ENCODE measurements at regions not wholly inside any gene's neighbourhood (a gene's known extent, or its start where the extent isn't known, plus 50 kb on each side); places are given as distances from the start of the nearest gene placed in this dataset.

DNA sequence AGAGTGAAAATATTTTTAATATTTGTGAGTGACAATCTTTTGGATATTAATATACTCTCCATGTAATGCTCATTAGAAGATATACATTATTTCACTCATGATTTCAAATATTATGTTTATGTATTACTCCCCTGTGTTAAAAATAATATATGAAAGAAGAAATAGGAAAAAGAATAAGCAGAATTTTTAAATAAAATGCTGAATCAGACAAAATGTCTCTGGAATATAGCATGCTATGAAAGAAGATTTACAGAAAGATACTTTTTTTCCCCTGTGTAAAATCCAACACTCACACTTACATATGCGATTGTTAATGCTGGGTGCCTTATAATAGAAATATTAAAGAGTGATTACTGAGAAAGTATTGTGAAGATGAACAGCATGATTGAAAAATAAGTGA, 373.7 kb downstream of the ANXA1 start:
- TF ChIP-seq EZH2 (IDR thresholded peaks at IDR 0.05; ENCODE audit: borderline replicate concordance, low read length), result no peak
- TF ChIP-seq, protein P1, sequence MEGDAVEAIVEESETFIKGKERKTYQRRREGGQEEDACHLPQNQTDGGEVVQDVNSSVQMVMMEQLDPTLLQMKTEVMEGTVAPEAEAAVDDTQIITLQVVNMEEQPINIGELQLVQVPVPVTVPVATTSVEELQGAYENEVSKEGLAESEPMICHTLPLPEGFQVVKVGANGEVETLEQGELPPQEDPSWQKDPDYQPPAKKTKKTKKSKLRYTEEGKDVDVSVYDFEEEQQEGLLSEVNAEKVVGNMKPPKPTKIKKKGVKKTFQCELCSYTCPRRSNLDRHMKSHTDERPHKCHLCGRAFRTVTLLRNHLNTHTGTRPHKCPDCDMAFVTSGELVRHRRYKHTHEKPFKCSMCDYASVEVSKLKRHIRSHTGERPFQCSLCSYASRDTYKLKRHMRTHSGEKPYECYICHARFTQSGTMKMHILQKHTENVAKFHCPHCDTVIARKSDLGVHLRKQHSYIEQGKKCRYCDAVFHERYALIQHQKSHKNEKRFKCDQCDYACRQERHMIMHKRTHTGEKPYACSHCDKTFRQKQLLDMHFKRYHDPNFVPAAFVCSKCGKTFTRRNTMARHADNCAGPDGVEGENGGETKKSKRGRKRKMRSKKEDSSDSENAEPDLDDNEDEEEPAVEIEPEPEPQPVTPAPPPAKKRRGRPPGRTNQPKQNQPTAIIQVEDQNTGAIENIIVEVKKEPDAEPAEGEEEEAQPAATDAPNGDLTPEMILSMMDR (IDR thresholded peaks at IDR 0.05; ENCODE audit: low read length), result no peak
